ENCODE measurements at regions not wholly inside any gene's neighbourhood (a gene's known extent, or its start where the extent isn't known, plus 50 kb on each side); places are given as distances from the start of the nearest gene placed in this dataset.
"Not testable (repeated sequence)": the region's sequence is repeated elsewhere in the genome, so short reads cannot be mapped to it uniquely, and the experiment has no call there.

DNA sequence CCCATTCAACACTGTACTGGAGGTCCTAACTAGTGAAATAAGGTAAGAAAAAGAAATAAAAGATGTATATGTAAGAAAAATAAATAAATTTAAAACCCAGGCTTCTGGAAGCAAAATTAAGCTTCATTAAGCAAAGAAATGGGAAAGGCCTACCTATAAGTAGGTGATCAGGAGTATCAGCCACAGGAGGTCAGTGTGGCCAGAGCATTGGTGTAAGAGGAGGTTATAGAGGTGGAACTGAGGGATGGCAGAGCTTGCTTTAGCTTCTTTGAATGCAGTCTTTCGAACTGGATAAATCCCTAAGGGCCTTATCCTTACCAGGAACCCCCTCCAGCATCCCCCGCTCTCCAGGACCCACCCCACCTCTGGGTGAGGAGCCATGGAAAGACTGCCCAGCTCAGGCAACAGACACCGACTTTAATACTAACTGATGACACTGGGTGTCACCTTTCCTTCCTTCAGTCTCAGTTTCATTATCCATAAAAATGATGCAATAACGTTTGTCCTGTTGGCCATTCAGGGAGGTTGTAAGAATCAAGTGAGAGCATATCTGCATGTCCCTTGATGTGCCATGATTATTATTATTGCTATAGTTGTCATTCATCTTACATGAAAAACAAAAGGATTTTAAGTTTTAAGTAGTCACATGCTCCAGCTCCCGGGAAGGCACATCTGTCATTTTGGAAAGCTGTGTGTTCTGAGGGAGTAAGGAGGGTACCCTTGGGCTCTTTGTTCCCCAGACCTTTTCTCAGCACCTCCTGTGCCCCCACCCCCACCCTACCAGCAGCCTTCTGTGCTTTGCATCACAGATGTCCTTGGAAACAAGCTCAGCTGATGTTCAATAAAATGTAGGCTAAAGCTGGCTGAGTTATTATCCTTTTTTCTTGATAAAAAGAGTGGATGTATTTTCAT lies 50.8 kb upstream of the CTNNA1 start:
- no peak for DNase-seq (ENCODE audit: low spot score)

GRCh38 chr5:138701678-138702077 lies 51.5 kb upstream of the CTNNA1 start:
- no peak for DNase-seq (ENCODE audit: low spot score)

- no peak for DNase-seq (ENCODE audit: low spot score)
These were observed 52.5 kb upstream of the CTNNA1 start for GRCh38 chr5:138700581-138701362.

- DNase-seq (ENCODE audit: low spot score) = no peak
These were observed 53.7 kb upstream of the CTNNA1 start for GRCh38 chr5:138699482-138699881.

DNA sequence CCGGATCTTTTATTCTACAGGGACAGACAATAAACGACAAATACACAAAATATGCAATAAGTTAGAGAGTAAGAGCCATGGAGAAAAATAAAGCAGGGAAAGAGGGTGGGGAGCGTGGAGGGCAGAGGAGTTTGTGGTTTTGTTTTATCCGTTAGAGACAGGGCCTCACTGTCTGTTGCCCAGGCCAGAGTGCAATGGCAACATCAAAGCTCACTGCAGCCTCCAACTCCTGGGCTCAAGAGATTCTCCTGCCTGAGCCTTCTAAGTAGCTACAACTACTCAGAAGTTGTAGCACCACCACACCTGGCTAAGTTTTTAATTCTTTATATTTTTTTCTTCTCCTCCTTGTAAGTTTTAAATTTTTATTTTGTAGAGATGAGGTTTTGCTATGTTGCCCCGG lies 54.5 kb upstream of the CTNNA1 start:
- no peak for DNase-seq (ENCODE audit: low spot score)

- no peak for DNase-seq (ENCODE audit: low spot score)
These were observed 55.4 kb upstream of the CTNNA1 start for GRCh38 chr5:138697720-138698360.

- no peak for DNase-seq (ENCODE audit: low spot score)
These were observed 56.7 kb upstream of the CTNNA1 start for GRCh38 chr5:138696501-138696900.

DNA sequence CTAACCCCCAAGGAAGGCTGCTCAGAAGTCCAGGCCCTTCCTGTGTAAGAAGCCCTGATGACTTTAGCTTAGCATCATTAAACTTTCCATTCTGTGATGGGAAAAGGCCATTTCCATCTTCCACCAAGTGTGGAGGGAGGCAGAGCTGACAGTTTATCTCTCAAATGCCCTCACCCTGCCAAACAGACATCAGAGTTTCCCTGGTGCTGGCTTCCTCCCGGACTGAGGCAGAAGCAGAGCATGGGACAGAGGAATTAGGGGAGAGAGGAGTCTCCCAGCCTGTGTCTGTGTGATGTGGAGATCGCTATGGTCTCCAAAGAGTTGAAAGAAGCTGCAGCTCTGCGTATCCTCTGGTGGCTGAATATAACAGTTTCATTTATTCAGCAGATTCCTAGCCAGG lies 57.4 kb upstream of the CTNNA1 start:
- no peak for DNase-seq (ENCODE audit: low spot score)

DNA sequence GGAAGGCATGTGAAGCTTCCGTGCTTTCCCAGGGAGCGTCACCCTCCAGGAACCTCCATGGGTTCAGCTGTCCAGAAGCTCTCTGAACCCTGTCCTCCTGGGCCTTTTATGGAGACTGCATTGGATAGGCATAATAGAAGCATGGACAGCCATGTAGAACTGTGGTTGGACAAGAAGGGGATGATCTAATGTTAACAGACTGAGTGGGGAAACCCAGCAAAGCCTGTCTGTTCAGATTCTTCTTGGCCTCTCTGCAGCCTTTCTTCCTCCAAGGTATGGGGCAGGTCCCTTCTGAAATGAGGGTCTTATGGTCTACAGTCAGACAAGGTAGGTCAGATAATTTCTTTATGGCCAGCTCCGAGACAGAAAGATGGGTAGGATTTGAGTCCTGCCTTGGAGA lies 59.1 kb upstream of the CTNNA1 start:
- DNase-seq (ENCODE audit: low spot score) = no peak

- DNase-seq (ENCODE audit: low spot score) = no peak
These were observed 60.9 kb upstream of the CTNNA1 start for GRCh38 chr5:138692370-138692769.

- DNase-seq (ENCODE audit: low spot score) = no peak
These were observed 66.6 kb upstream of the CTNNA1 start for GRCh38 chr5:138686668-138687067.

- no peak for DNase-seq (ENCODE audit: low spot score)
These were observed 68.0 kb upstream of the CTNNA1 start for GRCh38 chr5:138685193-138685745.

GRCh38 chr5:138682462-138682861 lies 70.8 kb upstream of the CTNNA1 start:
- not testable (repeated sequence) for DNase-seq (ENCODE audit: low spot score)

DNA sequence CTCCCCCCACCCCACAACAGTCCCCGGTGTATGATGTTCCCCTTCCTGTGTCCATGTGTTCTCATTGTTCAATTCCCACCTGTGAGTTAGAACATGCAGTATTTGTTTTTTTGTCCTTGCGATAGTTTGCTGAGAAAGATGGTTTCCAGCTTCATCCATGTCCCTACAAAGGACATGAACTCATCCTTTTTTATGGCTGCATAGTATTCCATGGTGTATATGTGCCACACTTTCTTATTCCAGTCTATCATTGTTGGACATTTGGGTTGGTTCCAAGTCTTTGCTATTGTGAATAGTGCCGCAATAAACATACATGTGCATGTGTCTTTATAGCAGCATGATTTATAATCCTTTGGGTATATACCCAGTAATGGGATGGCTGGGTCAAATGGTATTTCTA lies 74.4 kb upstream of the CTNNA1 start:
- DNase-seq (ENCODE audit: low spot score) = not testable (repeated sequence)

DNA sequence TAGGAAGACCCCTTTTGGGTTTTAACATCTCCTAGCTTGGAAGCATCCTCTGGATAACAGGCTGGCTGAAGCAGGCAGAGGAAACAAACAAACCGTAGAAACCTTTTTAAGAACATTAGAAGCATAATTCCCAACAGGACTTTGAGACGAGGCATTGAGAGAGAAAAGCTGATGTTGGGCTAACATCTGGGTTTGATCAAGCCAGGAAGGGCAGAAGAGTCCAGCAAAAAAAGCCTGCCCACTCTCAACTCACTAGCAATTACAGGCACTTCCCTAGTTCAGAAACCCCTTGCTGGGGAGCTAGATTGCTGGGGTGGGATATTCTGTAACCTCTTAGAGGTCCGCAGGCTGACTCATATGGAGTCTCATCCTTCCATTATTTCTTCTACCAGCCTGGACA lies 75.4 kb upstream of the CTNNA1 start:
- no peak for DNase-seq (ENCODE audit: low spot score)

DNA sequence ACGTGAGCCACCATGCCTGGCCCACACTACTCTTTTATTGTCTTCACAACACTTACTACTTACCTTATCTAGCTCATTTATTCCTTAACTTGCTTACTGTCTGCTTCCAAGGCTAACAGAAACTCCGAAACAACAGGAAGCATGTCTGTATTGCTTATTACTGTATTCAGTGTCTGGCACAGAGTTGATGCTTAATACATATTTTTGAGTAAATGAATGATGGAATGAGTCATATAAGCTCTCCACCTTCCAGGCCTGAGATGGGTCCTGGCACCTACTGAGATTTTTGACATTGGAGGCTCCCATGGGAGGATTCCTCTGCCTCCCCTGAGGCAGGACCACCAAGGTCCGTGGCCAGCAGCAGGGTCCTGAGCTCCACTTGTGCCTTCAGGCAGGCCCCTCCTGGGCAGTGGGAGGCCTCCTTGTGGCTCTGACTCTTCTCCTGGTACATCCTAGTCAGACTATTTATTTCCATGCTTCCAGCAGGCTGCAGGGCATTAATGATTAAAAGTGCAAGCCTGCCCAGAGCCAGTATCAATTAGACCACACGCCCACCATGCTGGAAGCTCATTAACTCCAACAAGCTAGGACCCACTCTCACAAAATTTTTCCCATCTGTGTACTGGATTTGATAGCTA lies 76.5 kb upstream of the CTNNA1 start:
- DNase-seq (ENCODE audit: low spot score) = no peak

DNA sequence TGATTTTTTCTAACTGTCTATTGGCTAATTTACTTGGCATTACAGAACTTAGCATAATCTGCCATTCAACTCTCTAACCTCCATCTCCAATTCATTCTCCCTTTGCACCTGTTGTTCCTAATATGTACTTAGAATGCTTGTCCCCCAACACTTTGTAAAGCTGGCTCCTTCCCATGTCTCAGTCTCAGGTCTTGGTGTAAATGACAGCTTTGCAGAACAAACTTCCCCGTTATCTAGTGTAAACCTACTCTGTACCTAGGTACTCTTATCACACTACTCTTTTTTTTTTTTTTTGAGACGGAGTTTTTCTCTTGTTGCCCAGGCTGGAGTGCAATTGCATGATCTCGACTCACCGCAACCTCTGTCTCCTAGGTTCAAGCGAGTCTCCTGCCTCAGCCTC lies 77.2 kb upstream of the CTNNA1 start:
- DNase-seq (ENCODE audit: low spot score) = no peak

DNA sequence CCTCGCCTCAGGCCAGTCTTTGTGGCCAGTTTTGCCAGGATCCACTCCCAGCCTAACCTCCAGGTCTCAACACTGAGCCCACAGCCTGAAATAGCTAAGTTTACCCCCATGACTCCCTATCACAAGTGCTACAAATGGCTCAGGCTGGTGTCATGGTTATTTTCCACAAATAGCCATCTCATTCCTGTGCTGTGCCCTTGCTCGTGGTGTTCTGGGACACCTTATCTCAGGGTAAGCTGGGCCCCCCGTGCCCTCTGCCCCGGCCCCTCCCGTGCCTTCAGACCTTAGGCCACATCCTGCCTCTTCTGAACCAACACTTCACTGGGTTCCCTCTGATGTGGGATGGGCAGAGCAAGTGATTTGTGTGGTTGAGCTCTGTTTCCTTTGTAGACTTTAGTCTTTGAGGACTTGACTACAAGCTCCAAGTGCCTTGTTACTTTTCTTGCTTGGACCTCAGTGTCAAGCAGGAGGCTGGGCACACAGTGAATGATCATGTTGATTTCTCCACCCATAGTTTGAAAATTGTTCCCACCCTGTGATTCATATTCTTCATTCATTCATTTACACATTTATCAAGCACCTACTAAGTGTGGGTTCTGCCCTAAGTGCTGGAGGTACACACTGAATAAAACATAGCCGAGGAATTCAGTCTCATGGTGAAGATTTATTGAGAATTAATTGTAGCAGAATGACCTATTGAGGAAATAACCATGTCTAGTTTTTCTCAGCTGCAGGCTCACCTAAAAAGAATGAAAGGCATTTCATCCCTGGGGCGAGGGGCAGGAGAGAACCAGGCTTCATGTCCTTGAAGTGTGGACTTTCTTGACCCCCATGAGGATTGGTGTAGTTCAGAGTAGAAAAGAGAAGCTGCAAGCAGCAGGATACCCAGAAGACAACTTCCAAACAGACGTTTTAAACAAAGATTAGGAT lies 84.5 kb upstream of the CTNNA1 start:
- no peak for DNase-seq (ENCODE audit: low spot score)

DNA sequence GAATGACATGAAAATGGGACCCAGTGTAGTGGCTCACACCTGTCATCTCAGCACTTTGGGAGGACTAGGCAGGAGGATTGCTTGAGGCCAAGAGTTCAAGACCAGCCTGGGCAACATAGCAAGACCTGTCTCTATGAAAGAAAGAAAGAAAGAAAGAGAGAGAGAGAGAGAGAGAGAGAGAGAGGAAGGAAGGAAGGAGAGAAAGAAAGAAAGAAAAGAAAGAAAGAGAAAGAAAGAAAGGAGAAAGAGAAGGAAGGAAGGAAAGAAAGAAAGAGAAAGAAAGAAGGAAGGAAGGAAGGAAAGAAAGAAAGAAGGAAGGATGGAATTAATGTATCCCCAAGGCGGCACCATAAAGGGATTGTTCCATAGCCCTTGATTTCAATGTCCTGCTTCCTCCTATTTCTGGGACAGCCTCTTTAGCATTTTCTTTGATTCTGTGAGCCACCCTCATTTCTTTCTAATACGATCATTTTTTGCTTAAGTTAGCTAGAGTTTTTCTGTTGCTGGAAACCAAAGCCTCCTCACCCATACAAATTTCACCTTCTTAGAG lies 85.4 kb upstream of the CTNNA1 start:
- DNase-seq (ENCODE audit: low spot score) = not testable (repeated sequence)

- DNase-seq (ENCODE audit: low spot score) = no peak
These were observed 86.9 kb upstream of the CTNNA1 start for GRCh38 chr5:138666226-138666742.
